ES-I3 (cell line): ENCODE measurements at regions not wholly inside any gene's neighbourhood (a gene's known extent, or its start where the extent isn't known, plus 50 kb on each side); places are given as distances from the start of the nearest gene placed in this dataset.

ENCODE experiments used
- H3K36me3 ChIP-seq: 2 replicates; pipeline ENCODE4 v1.6.1; 2013; ENCODE audit warnings: mild to moderate bottlenecking, low read length, control low read depth, moderate library complexity; ENCODE audit not compliant: insufficient read depth
- H3K4me1 ChIP-seq: 2 replicates; pipeline ENCODE4 v1.6.1; 2013; ENCODE audit warnings: mild to moderate bottlenecking, control low read depth, low read length; ENCODE audit not compliant: insufficient read depth
- H3K9ac ChIP-seq: 2 replicates; pipeline ENCODE4 v1.6.1; 2013; ENCODE audit warnings: low read depth, mild to moderate bottlenecking, low read length, moderate library complexity
- H3K9me3 ChIP-seq: 2 replicates; pipeline ENCODE4 v1.6.1; 2013; ENCODE audit warnings: mild to moderate bottlenecking, low read length, moderate library complexity; ENCODE audit not compliant: control insufficient read depth, insufficient read depth

DNA sequence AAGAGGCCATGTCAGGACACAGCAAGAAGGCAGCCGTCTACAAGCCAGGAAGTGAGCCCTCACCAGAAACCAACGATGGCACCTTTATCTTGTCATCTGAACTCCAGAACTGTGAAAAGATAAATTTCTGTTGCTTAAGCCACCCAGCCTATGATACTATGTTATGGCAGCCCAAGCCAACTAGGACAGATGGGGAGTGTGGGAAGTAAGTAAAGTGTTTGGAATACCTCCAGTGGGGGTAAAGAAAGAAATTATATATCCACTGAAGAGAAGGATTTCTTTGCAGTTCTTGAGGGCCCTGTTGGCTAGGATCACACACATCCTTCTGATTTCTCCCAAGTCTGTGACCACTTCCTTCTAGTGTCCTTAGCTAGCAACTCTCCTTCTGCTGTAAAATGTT, 384.4 kb downstream of the TNS3 start:
- no peaks in the 10 kb centered on the region for H3K4me1 ChIP-seq
- no peaks in the 10 kb centered on the region for H3K36me3 ChIP-seq
- H3K9ac ChIP-seq, result no peak overlapping the region
- no peaks in the 10 kb centered on the region for H3K9me3 ChIP-seq

DNA sequence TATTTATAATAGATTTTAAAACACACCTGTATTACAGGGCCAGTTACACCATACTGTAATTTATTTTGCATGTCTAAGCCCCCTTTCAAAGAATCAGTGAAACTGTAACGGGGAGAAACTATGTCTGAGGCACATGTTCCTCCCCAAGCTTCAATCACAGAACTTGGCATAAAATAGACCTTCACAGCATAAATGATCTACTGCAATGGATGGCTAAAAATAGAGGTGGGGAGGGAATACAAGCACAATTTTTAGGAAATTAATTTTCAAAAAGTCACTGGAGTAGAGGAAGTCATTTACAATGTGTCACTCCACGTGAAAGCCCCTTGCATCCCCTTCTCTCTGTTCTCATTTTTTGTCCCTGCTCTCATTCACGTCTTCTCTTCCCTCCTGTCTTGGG, 385.2 kb downstream of the TNS3 start:
- H3K36me3 ChIP-seq, result no peaks in the 10 kb centered on the region
- no peaks in the 10 kb centered on the region for H3K4me1 ChIP-seq
- no peak overlapping the region for H3K9ac ChIP-seq
- H3K9me3 ChIP-seq, result no peaks in the 10 kb centered on the region

DNA sequence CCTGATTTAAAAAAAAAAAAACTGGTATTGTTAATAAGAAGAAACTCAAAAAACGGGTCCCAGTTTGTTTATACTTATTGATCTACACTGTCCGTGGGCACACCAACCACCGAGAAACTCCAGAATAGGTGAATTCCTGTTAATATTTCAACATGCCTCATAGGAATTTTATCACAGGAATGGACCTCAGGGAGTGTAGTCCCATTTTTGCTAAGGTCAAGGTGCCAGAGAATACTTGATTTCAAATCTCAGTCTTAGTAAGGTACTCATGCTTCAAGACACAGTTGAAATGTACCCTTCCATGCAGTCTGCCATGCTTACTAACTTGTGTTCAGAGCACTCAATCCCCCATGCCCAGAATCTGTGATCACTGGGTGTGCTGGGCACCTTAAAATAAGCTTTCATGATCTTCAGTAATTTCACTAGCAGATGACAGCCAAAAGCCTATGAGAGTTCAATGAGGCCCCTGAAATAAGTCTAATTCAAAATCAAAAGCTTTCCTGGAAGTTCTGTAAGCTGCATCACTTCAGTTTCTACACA, 385.7 kb downstream of the TNS3 start:
- H3K9me3 ChIP-seq, result no peaks in the 10 kb centered on the region
- no peaks in the 10 kb centered on the region for H3K4me1 ChIP-seq
- H3K36me3 ChIP-seq, result no peaks in the 10 kb centered on the region
- no peak overlapping the region for H3K9ac ChIP-seq

DNA sequence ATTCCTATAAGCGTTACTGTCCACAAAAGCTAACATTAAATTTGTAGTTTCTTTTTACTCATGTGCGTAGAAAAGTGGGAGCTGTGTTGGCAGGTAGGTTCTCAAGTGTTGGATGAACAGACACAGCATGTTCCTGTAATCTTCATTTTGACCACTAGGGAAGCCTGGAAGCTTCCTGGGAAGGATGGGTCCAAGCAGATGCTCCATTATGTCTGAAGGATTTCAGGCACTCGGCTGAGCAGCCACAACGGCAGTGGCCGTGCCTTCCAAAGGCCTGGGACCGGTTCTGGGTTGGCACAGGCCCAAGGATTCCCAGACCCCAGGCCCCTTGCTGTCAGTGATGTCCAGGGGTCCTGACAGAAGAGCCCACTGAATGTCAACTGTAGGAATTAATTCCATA, 386.3 kb downstream of the TNS3 start:
- Histone ChIP-seq H3K4me1 (no peaks in the 10 kb centered on the region), H3K9me3 (no peaks in the 10 kb centered on the region), H3K9ac (no peak overlapping the region), H3K36me3 (no peaks in the 10 kb centered on the region)

DNA sequence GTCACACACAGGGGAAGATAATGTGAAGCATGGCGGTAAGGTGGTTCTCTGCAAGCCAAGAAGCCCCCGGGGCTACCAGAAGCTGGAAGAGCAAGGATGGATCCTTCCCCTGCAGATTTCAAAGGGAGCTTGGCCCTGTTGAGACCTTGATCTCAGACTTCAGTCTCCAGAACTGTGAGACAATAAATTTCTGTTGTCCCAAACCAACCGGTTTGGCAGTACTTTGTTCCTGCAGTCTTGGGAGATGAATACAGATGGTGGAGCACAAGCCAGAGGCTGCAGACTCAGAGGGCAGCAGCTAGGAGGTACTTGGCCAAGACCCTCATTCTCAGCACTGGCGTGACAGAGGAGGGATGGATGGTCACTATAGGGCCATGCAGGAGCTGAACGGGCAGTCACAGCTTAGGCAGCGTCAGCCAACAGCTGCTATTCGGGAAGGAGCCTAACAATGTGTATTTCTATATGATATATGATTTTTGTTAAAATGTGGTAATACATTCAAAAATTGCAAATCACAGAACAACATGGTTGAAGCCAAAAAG, 387.3 kb downstream of the TNS3 start:
- no peaks in the 10 kb centered on the region for H3K9me3 ChIP-seq
- H3K9ac ChIP-seq, result no peak overlapping the region
- no peaks in the 10 kb centered on the region for H3K4me1 ChIP-seq
- no peaks in the 10 kb centered on the region for H3K36me3 ChIP-seq

DNA sequence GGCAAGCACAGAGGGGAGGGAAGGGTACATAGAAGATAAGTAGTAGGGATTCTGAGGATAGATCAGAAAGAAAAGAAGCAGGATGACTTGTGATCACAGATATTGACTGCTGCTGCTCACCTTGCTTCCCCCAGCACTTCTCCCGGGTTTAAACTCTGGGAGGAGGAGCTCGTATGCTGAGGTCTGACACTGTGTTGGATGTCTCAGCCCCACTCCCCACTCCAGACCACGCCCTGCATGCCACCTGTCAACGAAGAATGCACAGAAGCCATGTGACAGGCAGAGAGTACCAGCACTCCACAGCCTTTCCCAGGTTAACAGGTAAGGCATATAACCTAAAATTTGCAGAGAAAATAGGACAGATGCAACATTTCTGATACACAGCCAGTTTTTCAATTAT, 388.9 kb downstream of the TNS3 start:
- no peaks in the 10 kb centered on the region for H3K4me1 ChIP-seq
- no peaks in the 10 kb centered on the region for H3K36me3 ChIP-seq
- no peak overlapping the region for H3K9ac ChIP-seq
- H3K9me3 ChIP-seq, result no peaks in the 10 kb centered on the region

DNA sequence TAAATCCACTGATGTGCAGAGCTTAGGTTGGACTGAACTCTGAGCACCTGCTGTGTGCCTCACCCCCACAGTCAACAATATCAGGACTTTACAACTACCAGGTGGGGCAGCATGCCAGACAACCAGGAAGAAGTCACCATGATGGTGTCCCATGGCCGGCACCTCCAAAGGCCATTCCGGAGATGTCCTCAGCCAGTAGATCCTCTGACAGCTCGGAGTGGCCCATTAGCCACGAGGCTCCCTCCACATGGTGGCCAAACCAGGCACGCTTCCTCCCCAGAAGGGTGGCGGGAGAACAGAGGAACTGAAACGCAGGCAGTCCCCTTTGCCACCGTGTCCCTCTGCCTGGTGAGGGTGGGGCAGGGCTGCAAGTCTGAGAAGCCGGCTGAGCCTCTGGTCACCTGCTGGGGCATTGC, 390.0 kb downstream of the TNS3 start:
- Histone ChIP-seq H3K9me3 (no peaks in the 10 kb centered on the region), H3K9ac (no peak overlapping the region), H3K36me3 (no peaks in the 10 kb centered on the region), H3K4me1 (no peaks in the 10 kb centered on the region)

DNA sequence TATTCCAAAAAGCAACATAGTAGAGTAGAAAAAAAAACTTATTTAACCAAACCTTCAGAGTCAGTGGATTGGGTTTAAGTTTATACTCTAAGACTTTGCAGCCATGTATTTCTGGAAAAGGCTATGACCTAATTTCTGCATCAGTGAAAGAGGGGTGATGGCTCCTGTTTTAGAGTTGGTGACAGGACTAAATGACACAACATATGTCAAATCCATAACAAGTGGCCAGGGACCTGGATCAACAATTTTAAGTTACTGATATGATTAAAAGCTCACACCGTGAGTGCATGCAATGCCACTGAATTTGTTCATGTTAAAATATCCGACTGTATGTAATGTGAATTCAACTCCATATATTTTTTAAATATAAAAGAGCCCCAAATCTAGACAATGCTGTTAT, 390.6 kb downstream of the TNS3 start:
- Histone ChIP-seq H3K36me3 (no peaks in the 10 kb centered on the region), H3K9me3 (no peaks in the 10 kb centered on the region), H3K4me1 (no peaks in the 10 kb centered on the region), H3K9ac (no peak overlapping the region)

DNA sequence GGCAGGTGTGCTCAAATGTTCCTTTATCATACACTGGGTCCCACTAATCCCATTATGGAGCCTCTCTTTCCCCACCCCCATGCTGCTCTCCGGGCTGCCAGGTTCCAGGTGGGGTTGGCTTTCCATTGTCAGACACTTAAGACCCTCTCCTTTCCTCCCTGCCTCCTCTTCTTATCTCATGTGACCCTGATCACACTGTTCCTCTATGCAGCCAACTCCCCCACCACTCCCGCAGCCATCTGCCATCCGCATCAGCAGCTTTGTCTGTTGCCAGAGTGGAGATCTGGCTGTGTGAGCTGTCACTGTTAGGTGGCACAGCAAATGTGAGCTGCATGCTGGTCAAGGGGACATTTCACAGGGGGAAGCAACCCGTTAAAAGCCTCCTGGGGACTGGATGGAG, 391.4 kb downstream of the TNS3 start:
- no peaks in the 10 kb centered on the region for H3K36me3 ChIP-seq
- H3K4me1 ChIP-seq, result no peaks in the 10 kb centered on the region
- H3K9me3 ChIP-seq, result no peaks in the 10 kb centered on the region
- H3K9ac ChIP-seq, result no peak overlapping the region

DNA sequence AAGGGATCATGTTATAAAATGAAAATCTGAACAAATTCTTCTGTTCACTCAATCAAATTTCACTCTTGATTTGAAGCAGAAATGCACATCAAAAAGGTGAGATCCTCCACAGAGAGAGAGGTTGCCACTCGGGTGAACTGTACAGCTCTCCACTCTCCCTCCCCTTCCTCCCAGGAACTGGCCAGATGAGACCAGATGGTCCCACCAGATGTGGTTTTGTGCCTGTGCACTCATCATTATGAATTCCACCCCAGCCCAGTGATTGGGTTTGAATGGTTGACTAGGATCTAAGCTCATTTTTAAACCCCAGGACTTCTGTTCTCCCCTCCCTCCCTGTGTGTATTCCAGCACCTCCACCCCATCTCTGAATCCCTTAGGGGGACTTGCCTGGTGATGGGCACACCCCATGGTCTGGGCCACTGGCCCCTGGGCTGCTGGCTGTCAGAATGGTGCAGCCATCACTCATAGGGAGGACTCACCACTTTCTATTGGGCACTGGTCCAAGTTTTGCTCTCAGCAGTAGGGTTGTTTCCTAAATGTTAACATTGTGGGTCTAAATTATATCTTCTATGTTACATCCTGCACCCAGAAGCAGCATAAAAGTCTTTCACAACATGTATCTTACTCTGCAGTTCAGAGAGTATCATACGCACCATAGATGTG, 393.1 kb downstream of the TNS3 start:
- no peaks in the 10 kb centered on the region for H3K36me3 ChIP-seq
- no peaks in the 10 kb centered on the region for H3K4me1 ChIP-seq
- H3K9me3 ChIP-seq, result no peaks in the 10 kb centered on the region
- no peak overlapping the region for H3K9ac ChIP-seq

DNA sequence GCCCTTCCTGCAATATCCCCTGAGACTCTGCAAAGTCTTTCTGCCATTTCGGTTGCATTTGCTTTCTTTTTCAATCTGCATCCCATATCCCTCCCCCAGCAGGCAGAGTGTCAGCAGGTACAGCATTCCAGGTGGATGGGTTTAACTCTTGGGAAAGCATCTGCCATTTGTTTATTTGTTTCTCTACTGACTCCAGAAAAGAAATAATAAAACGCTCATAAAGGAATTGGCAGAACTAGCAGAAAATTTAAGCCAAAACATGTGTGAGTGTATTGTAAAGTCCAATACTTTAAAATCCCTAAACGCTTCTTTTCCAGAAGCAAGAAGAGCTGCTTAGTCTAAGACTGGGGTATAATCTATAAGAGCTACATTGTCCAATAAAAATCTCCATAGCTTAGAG, 393.8 kb downstream of the TNS3 start:
- Histone ChIP-seq H3K36me3 (no peaks in the 10 kb centered on the region), H3K9ac (no peak overlapping the region), H3K4me1 (no peaks in the 10 kb centered on the region), H3K9me3 (no peaks in the 10 kb centered on the region)

DNA sequence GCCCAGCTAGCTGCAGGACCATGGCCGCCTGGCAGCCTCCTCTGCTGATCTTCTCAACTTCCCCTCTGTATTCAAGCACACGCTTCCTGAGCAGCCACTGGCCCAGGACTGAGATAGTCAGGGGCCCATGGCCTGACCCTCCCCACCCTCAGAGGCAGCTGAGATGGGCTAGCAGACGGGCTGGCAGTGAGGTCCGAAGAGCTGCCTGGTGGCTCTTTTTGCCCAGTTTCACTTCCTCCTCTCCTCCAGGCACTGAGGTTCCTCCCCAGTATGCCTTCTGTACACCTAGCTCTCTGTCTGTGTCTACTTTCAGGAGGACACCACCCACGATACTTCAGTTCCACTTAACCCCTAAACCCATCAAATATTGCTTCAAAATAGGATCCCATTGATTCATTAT, 395.6 kb downstream of the TNS3 start:
- Histone ChIP-seq H3K4me1 (no peaks in the 10 kb centered on the region), H3K36me3 (no peaks in the 10 kb centered on the region), H3K9ac (no peak overlapping the region), H3K9me3 (no peaks in the 10 kb centered on the region)

DNA sequence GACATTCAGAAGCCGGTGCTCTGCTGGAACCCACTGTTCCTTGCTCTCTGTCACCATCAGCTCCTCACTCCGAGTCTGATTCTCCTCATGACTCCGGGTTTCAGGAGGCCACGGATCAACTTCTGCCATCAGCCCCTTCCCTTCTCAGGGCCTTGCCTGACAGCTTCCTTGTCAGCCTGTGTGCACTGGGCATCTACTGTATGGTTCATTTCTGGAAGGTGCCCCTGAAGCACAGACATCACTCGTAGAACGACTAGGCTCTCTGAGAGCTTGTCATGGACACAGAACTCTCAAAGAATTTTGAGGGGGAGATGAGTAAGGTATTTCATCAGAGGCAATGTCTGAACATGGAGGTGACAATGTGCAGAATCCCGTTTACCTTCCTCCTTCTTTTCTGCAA, 396.1 kb downstream of the TNS3 start:
- no peaks in the 10 kb centered on the region for H3K4me1 ChIP-seq
- H3K9me3 ChIP-seq, result no peaks in the 10 kb centered on the region
- H3K9ac ChIP-seq, result no peak overlapping the region
- no peaks in the 10 kb centered on the region for H3K36me3 ChIP-seq

DNA sequence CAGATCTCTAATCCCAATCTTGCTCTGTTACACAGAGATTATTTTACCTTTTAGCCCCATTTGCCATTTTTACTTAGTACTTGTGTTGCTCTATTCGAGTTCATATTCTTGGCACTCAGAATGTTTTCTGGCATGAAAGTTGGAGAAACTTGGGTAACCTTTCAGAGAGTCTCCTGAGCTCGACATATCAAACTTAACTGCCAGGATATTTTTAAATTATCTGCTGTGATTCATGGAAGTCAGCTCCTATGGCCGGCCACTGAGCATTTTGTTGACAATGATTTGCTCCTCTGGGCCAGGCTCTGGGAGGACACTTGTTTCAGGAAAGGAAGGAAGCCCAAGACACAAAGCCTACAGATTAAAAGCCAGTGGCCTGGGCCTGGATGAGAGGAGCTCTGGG, 396.7 kb downstream of the TNS3 start:
- Histone ChIP-seq H3K4me1 (no peaks in the 10 kb centered on the region), H3K9ac (no peak overlapping the region), H3K36me3 (no peaks in the 10 kb centered on the region), H3K9me3 (no peaks in the 10 kb centered on the region)

DNA sequence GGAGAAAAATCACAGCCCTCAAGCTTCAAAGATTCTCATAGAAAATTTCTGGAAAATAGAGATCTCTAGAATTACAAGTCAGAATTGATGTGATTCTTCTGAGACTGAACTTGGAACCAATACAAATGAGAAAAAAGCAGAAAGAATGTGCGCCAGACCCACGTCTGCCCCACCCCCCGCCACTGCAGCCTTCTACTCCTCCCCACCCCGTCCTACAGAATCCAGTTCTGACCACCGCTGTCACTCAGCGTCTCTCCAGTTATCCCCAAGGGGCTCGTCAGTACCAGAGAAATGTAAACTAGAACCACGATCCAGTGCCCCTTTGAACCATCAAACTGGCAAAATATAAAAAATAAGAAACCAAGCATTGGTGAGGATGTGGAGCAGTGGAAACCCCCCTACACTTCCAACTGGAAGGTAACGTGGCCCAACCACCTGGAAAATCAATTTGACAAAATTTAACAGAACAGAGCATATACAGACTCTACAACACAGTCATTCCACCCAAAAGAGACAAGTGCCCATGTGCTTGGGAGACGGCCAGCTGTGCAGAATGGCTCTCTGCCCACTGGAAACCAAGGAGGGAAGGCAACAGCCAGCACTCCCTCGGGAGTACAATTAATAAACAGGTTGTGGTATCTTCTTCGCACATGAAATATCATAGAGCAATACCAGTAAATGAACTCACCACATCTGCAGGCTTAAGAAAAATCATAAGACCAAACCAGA, 397.9 kb downstream of the TNS3 start:
- H3K4me1 ChIP-seq, result no peaks in the 10 kb centered on the region
- no peaks in the 10 kb centered on the region for H3K9me3 ChIP-seq
- H3K9ac ChIP-seq, result no peak overlapping the region
- H3K36me3 ChIP-seq, result no peaks in the 10 kb centered on the region
